Ovary (tissue), 3 donors: ENCODE measurements at regions not wholly inside any gene's neighbourhood (a gene's known extent, or its start where the extent isn't known, plus 50 kb on each side); places are given as distances from the start of the nearest gene placed in this dataset.
"Not testable (repeated sequence)": the region's sequence is repeated elsewhere in the genome, so short reads cannot be mapped to it uniquely, and the experiment has no call there.

ENCODE experiments used
- EP300 ChIP-seq: sonication (generic); formaldehyde crosslinking; IDR thresholded peaks from one replicate; pipeline ENCODE4 v1.6.1; 2017; ENCODE audit warnings: antibody characterized with exemption
- POLR2A ChIP-seq: fragments of 450-650 bp; IDR thresholded peaks from one replicate; pipeline ENCODE4 v1.6.1; 2017; ENCODE audit warnings: antibody characterized with exemption, mild to moderate bottlenecking, moderate library complexity
- TF ChIP-seq, protein P1 (sequence below), 3 donors: fragments of 450-650 bp in 2 of 3; fragments of 200-600 bp in 1 of 3; IDR thresholded peaks; one replicate each; pipeline versions ENCODE4 v1.5.1 to v1.8.0; 2016 to 2022; ENCODE audit warnings: antibody characterized with exemption in 3 of 3, mild to moderate bottlenecking in 1 of 3
- donor health status: DM: no; HTN: no; CAD: no.

DNA sequence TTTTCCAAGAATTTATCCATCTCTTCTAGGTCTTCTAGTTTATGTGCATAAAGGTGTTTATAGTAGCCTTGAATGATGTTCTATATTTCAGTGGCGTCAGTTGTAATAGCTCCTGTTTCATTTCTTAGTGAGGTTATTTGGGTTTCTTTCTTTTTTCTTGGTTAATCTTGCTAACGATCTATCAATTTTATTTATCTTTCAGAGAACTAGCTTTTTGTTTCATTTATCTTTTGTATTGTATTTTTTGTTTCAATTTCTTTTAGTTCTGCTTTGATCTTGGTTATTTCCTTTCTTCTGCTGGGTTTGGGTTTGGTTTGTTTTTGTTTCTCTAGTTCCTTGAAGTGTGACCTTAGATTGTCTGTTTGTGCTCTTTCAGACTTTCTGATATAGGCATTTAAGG lies 133.0 kb downstream of the KLF8 start:
- TF ChIP-seq POLR2A, EP300: not testable (repeated sequence)
- TF ChIP-seq, protein P1, sequence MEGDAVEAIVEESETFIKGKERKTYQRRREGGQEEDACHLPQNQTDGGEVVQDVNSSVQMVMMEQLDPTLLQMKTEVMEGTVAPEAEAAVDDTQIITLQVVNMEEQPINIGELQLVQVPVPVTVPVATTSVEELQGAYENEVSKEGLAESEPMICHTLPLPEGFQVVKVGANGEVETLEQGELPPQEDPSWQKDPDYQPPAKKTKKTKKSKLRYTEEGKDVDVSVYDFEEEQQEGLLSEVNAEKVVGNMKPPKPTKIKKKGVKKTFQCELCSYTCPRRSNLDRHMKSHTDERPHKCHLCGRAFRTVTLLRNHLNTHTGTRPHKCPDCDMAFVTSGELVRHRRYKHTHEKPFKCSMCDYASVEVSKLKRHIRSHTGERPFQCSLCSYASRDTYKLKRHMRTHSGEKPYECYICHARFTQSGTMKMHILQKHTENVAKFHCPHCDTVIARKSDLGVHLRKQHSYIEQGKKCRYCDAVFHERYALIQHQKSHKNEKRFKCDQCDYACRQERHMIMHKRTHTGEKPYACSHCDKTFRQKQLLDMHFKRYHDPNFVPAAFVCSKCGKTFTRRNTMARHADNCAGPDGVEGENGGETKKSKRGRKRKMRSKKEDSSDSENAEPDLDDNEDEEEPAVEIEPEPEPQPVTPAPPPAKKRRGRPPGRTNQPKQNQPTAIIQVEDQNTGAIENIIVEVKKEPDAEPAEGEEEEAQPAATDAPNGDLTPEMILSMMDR (IDR thresholded peaks at IDR 0.05), result not testable (repeated sequence)
